Embryonic facial prominence (tissue), 1 donor: ENCODE measurements at regions not wholly inside any gene's neighbourhood (a gene's known extent, or its start where the extent isn't known, plus 50 kb on each side); places are given as distances from the start of the nearest gene placed in this dataset.

ENCODE experiments used
- DNase-seq: peaks from one replicate; pipeline ENCODE4 v3.0.0-alpha.2; 2016; ENCODE audit errors: extremely low spot score

GRCh38 chr18:78056011-78056410 is 806.4 kb downstream of the GALR1 start:
- DNase-seq = no peak

- DNase-seq = no peak
Measured at GRCh38 chr18:78069784-78070664, 820.4 kb downstream of the GALR1 start.

- no peak for DNase-seq
Measured at GRCh38 chr18:78071166-78071710, 821.6 kb downstream of the GALR1 start.

- DNase-seq = no peak
Measured at GRCh38 chr18:78071776-78072175, 822.1 kb downstream of the GALR1 start.

GRCh38 chr18:78072375-78072774 is 822.7 kb downstream of the GALR1 start:
- no peak for DNase-seq

- no peak for DNase-seq
Measured at GRCh38 chr18:78073275-78073674, 823.6 kb downstream of the GALR1 start.

GRCh38 chr18:78074400-78075020 is 824.9 kb downstream of the GALR1 start:
- no peak for DNase-seq

GRCh38 chr18:78080081-78080480 is 830.4 kb downstream of the GALR1 start:
- DNase-seq = no peak

- no peak for DNase-seq
Measured at GRCh38 chr18:78080761-78081160, 831.1 kb downstream of the GALR1 start.

- DNase-seq = no peak
Measured at GRCh38 chr18:78082816-78083215, 833.2 kb downstream of the GALR1 start.

GRCh38 chr18:78085241-78086185 is 835.9 kb downstream of the GALR1 start:
- no peak for DNase-seq

GRCh38 chr18:78086931-78087330 is 837.3 kb downstream of the GALR1 start:
- DNase-seq = no peak

- no peak for DNase-seq
Measured at GRCh38 chr18:78087338-78087737, 837.7 kb downstream of the GALR1 start.

GRCh38 chr18:78090584-78090983 is 840.9 kb downstream of the GALR1 start:
- DNase-seq = no peak

GRCh38 chr18:78092901-78093300 is 843.3 kb downstream of the GALR1 start:
- no peak for DNase-seq

- no peak for DNase-seq
Measured at GRCh38 chr18:78099979-78100588, 850.4 kb downstream of the GALR1 start.

GRCh38 chr18:78101091-78101490 is 851.4 kb downstream of the GALR1 start:
- DNase-seq = no peak

- DNase-seq = no peak
Measured at GRCh38 chr18:78102135-78102534, 852.5 kb downstream of the GALR1 start.

GRCh38 chr18:78105611-78106010 is 856.0 kb downstream of the GALR1 start:
- DNase-seq = no peak

GRCh38 chr18:78106946-78107345 is 857.3 kb downstream of the GALR1 start:
- DNase-seq = no peak

- no peak for DNase-seq
Measured at GRCh38 chr18:78107363-78107762, 857.7 kb downstream of the GALR1 start.
